Stimulated activated CD4-positive, alpha-beta T cell treated with anti-CD3 and anti-CD28 coated beads, Interleukin-4, amount 100 ng/mL, for 1 hour (primary cell): ENCODE measurements at regions not wholly inside any gene's neighbourhood (a gene's known extent, or its start where the extent isn't known, plus 50 kb on each side); places are given as distances from the start of the nearest gene placed in this dataset.

ENCODE experiments used
- DNase-seq: peaks from one replicate; pipeline ENCODE4 v3.0.0-alpha.2; 2020

DNA sequence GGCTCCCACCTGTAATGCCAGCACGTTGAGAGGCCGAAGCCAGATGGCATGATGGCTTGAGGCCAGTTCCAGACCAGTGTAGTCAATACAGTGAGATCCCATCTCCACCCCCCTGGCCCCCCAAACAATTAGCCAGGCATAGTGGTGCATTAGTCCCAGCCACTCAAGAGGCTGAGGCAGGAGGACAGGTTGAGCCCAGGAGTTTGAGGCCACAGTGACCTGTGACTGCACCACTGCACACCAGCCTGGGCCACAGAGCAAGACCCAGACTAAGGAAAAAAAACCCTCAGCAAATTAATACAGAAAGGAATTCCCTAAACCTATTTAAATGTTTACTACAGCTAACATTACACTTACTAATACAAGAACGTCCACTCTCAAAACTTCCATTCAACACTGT is 424.6 kb downstream of the SHQ1 start:
- no peak for DNase-seq

DNA sequence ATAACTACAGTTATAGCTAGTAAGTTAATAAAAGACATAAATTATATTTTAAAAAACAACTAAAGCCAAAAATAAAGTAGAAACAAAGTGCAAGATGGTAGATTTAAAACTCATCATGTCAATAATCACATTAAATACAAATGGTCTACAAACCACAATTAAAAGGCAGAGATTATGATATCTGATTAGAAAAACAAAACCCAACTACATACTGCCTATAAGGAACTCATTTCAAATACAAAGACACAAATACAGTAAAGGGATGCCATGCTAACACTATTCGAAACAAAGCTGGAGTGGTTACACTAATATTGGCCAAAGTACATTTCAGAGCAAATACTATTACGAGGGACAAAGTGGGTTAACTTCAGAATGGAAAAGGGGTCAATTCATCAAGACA is 426.5 kb downstream of the SHQ1 start:
- no peak for DNase-seq

DNA sequence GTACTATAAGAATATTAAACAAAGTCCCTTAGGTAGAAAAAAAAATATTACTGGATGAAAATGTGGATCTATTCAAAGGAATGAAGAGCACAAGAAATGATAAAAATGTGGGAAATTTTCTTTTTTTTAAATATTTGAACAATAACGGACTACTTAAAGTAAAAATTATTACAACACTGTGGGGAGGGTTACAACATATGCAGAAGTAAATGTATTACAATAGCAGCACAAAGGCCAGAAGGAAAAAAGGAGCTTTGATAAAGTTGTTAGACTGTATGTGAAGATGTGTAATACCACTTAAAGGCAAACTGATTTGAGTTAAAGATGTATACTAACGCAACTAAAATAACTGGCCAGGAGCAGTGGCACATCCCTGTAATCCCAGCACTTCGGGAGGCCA is 427.1 kb downstream of the SHQ1 start:
- no peak for DNase-seq

DNA sequence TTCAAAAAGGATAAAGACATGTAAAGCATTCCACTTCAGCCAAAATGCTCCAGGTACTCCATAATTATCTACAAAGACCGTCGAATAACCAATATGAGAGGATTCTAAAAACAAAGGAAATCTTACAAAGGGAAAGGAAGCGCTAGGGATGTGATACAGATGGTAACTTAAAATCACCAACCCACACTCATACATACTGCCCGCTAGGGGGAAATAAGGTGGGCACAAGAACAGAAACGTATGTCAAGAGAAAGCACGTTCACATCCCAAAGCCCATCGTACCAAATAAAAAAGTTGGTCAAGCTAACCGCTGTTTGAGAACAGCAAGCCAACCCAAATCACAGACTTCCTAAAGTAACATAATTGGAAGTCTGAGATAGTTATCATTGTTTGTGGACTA is 429.4 kb downstream of the SHQ1 start:
- no peak for DNase-seq

DNA sequence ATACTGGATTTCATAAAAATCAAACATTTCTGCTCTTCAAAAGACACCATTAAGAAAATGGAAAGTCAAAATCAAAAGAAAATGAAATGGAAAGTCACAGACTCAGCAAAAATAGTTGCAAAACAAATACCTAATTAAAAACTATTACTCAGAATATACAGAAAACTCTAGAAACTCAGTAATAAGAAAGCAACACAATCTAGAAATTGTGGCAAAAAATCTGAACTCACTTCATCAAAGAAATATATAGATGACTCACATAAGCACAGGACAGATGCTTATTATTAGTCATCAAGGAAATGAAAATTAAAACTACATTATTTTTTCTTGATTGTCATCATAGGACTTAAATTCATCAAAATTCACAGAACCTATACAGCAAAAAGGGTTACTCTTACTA is 430.0 kb downstream of the SHQ1 start:
- no peak for DNase-seq

DNA sequence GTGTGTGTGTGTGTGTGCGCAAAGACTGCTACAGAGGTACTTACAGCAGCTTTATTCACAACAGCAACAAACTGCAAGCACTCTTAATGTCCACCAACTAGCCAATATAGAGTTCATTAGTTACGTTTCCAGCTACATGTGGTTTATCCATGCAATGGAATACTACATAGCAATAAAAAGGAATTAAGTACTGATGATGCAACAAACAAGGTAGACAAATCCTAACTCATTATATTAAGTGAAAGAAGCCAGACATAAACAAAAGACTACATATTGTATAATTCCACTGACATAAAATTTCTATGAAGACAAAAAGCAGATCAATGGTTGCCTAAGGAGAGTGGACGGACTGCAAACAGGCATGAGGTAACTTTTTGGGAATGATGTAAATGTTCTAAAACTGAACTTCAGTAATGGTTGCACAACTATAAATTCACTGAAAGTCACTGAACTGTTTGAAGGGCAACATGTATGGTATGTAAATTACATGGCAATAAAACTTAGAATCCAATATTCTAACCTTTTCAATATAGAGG is 433.7 kb downstream of the SHQ1 start:
- DNase-seq = no peak

DNA sequence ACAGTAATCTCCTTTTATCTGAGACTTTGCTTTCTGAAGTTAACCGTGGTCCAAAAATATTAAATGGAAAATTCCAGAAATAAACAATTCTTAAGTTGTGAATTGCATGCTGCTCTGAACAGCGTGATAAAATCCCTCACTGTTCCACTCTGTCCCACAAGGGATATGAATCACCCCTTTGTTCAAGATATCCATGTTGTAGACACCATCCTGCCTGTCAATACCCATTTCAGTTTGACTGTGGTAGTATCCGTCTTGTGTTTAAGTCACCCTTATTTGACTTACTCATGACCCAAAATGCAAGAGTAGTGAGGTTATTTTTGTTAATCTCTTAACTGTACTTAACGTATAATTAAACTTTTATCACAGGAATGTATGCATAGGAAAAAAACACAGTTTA is 435.0 kb downstream of the SHQ1 start:
- DNase-seq = no peak

DNA sequence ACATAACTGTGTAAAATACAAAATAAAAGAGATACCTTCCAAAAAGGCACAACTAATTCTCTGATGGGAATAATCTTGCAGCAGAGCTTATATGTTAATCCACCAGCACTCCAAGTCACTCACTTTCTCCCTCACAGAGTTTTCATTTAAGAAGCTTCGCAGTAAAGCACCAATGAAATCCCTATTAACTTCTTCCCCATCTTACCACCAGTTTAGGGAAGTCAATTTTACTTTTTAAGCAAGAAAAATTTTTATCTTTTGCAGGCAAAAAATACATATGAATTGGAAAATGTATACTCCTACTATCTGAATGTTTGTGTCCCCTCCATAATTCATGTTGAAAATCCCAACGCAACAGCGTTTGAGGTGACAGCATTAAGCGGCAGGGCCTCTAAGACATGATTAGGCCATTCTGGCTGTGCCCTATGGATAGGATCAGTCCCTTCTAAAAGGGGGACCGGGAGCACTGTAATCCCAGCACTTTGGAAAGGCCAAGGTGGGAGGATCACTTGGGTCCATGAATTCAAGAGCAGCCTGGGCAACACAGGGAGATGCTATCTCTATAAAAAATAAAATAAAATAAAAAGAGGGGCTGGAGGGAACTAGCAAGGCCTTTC is 435.8 kb downstream of the SHQ1 start:
- DNase-seq = no peak

DNA sequence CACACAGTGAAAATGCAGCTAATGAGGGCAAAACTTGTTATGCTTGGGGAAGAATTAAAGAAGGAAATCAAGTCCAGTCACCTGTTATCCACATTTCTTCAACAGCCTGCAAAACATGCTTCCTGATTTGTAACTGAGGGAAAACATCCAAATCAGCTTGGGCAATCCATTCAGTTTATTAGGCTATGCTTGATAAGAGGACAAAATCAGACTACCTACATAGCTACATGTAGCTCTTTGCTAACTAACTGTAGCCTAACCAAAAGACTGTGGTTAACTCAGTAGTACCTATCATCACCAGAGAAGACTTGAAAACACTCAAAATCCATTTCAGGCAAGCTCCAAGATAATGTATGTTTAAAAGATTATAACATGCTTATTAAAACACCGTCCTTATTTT is 436.4 kb downstream of the SHQ1 start:
- DNase-seq = no peak

DNA sequence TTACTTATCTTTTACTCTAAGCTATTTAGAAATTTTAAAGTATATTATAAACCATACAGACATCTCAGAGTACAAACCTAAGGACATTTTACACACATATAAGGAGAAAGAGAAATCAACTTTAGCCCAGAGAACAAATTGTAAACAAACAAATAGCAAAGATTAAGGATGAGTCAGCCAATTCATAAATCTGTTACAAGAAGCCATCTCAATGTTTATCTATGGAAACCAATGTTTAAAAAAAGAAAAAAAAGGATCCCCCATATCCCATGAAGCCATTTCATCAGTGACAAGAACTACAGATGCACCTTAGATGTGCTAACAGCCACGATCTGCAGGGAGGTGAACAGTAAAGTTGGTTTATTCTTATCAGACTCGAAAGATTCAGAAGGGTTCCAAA is 437.1 kb downstream of the SHQ1 start:
- DNase-seq = no peak

DNA sequence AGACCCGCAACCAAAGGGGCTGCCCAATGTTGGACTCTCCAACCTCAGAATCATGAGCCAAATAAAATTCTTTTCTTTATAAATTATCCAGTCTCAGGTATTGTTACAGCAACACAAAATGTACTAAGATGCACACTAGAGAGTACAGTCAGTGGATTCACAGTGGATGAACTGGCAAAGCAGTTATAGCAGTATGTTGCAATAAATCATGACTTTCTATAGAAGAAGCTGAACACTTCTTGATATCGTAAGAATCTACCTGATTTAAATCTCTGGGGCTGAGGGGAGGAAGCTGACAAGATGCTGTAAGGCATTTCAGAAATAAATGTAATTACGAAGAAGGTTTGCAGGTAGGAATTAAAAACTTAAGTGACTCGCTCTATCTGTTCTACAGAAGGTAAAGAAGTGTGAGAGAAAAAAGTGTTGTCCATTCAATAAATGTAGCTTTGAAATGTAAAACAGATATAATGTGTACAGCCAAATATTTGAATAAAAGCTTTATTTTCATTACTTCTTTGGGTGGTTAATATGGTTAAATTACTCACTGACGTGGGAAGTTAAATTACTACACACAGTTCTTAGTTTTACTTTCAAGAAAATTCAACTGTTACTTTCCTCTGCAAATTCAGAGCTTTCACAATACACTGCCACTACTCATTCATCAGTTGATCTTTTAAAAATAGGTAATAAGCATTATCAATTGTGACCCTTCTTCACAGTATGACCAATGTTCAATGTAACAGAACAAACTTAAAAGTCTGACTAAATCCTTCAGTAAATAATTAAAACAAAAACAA is 439.1 kb downstream of the SHQ1 start:
- DNase-seq = no peak

DNA sequence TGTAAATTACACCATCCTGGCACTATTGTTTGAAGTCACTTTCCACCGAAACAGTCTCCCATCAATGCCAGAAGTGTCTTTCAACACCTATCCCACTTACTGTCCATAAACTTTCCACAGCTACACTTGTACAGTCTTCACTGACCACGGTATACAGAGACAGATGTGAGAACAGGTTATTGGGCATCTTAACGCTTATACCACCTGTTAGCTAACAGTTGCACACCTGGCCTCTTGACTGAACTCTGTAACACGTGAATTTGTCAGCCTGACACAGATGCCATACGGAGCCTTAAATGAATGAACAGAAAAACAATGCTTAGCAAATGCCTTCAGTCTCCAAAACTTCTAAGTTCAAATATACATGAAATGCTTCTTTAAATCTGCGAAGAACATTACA is 440.5 kb downstream of the SHQ1 start:
- DNase-seq = no peak

DNA sequence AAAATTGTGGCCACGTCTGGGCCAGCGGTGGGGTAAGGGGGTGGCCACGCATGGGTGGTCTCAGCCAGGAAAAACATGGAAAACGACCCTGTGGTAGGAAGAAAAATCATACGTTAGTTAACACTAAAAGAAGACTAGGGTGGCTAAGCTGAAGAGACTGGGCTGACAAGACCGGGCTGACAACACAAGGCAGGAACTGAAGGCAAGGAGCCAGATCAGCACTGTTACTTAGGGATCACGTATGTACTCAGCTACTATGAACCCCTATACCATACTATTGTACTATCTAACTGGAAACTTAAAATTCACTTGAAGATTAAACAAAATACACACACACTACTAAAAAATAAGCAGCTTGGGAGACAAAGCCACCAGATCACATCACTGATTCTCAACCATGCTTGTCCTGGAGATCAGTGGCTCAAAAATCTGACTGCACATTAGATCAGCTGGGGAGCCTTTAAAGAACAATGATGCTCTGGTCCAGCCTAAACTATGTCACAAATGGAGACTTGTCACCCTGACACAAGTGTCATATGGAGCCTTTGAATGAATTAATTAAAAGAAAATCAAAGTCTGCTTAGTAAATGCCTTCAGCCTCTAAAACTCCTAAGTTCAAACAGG is 442.2 kb downstream of the SHQ1 start:
- no peak for DNase-seq

DNA sequence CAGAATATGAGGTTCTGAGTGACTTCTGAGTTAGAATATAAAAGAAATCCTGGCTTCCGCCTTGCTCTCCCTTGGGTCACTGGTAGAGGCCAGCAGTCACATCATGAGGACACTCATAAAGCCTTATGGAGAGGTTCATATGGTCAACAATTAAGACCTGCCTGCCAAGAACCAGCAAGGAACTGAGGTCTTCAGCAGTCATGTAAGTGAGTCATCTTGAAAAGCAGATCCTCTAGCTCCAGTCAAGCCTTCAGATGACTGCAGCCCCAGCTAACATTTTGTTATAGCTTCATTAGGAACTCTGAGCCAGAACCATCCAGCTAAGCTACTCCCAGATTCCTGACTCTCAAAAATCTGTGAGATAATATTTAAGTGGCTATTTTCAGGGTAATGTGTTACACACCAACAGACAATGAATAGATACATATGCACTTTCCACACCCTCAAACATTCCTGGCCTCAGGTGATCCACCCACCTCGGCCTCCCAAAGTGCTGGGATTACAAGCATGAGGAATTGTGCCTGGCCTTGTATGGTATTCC is 447.2 kb downstream of the SHQ1 start:
- no peak for DNase-seq

DNA sequence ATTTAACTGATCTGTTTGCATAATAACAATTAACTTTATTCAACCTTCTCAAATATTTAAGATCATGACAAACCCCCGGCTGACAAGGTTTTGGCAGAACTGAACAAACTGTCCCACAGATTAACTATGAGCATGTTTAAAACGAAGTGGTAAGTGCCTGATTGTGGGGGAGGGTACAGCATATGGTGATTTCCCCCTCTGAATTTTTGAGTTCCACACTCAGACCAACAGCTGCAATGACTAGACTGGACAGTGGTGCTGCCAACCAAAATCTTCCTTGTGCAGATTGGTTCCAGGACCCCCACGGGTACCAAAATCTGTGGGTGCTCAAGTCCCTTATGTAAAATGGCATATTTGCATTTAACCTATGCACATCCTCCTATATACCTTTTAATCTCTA is 449.5 kb downstream of the SHQ1 start:
- DNase-seq = no peak

DNA sequence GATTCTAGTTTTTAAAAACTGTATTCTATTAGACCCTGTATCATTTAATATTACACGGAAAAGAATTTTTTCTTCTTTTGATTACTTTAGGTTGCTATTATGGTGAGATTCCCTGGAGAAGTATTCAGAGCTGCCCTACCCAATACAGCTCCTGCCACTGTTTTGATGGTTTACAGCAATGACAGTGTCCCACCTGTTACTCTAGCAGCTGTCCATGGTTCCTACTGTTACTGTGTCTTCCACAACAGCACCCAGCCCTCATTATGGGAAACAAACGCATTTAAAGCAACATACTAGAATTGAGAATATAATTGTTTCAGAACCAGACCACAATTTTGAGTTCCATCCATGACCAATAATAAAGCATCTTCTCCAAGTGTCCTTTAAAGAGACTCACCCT is 450.7 kb downstream of the SHQ1 start:
- DNase-seq = no peak

DNA sequence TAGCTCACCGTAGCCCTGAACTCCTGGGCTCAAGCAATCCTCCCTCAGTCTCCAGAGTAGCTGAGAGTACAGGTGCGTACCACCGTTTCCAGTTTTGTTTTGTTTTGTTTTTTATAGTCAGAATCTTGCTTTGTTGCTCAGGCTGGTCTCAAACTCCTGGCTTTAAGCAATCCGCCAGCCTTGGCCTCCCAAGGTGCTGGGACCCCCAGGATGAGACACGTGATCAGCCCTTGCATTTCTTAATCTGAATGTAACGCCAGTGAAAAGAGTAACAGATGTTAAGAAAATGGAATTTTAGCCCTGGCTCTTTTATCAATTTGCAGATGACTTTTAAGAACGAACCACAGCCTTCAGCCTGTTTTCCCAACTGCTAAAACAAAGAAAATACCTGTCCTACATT is 451.3 kb downstream of the SHQ1 start:
- DNase-seq = no peak

DNA sequence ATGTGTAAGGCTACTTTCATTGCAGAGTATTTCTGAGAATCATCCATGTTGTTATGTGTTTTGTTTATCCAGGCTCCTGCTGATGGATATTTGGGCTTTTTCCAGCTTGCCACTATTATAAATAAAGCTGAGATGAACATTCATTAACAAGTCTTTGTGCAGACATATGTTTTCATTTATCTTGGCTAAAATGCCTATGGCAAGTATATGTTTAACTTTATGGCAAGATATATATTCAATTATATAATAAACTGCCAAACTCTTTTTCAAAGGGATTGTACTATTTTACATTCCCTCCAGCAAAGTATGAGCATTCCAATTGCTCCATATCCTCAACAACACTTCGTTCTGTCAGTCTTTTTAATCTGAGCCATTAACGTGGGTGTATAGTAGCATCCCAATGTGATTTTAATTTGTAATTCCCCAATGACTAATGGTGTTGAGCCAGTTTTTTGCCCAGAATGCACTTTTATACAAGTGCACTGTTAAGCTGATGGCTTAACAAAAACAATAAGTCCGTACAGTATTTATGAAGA is 452.4 kb downstream of the SHQ1 start:
- DNase-seq = no peak

DNA sequence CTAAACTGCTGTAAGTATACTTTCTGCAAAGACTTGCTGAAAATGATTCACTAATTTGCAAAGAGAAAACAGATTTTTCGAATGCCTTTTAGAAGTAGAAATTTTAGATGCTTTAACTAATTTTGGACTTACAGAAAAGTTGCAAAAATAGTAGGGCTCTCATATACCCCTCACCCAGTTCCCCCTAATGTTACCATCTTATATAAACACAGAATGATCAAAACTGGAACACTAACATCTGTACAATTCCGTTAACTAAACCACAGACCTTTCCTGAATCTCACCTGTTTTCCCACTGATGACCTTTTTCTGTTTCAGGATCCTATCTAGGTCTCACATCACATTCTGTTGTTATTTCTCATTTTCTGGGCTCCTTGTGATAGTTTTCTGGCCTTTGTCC is 454.8 kb downstream of the SHQ1 start:
- no peak for DNase-seq

DNA sequence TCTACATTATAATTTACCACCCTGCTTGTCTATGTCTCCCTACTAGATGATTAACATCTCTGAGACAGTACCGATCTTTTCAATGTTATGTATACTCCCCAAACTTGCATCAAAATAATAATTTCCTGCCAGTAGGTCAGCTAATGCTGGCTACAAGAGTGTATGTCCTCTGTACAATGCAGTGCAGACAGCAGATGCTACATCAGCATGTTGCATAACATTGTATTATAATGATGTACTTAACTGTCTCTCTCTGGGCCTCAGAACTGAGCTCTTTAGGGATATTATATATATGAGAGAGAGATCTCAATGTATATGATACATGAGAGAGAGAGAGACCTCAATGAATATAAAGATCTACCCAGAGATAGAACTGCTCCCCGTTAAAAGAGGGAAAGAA is 456.6 kb downstream of the SHQ1 start:
- DNase-seq = no peak

DNA sequence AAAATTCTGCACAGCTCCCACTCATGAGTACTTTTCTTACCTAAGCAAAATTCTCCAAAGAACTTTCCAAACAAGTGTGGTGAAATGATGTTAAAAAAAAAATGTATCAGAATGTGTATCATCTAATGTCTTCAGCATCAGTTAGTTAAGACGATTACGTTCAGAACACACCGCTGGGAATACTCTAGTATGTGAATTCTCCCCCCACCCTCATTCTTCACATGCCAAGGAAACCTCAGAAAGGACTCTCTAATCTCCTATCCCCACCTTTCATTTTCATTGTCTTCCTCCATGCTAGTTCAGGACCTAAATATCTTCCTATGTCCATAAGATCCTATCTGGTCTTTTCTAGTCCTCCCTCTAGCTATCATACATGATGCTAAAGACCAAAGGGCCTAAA is 457.4 kb downstream of the SHQ1 start:
- no peak for DNase-seq

DNA sequence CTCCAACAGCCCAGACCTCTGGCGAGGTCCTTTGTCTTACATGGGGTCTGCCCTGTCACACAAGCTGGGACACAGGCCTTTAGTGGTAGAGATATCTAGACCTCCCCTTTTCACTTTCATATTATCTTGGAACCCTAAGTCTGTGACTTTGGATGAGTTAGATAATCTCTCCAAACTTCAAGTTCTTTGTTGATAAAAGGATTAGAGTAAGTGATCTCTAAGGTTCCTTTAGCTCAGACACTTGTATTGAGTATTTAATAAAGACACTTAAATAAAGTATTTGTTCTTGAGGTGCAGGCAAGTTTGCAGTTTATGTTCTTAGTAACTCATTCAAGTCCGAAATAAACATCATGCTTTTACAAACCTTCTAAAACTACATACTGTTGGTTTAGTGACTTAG is 459.6 kb downstream of the SHQ1 start:
- DNase-seq = no peak

DNA sequence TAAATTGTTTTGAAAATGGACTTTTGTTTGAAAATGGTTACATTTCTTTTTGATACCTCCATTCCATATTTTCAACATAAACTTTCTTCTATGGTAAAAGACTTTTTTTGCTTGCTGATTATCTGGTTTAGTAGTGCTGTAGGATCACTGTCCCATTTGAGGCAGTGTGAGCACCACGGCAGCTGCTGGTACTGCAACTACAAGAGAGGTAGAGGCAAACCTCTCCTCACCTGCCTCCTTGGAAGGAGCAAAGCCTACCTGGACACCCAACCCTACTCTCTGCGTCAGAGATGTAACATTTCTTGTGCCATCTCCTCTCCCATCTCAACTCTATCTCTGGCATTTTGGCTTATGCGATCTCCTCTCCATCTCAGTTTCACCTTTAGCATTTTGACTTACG is 460.1 kb downstream of the SHQ1 start:
- no peak for DNase-seq
